ENCODE measurements at regions not wholly inside any gene's neighbourhood (a gene's known extent, or its start where the extent isn't known, plus 50 kb on each side); places are given as distances from the start of the nearest gene placed in this dataset.

GRCh38 chr6:105943514-105943913 lies 142.6 kb upstream of the PRDM1 start:
- TF ChIP-seq CTCF (IDR thresholded peaks at IDR 0.05; ENCODE audit: insufficient read depth, low read depth, low read length) (no peak), EZH2 (IDR thresholded peaks at IDR 0.05; ENCODE audit: insufficient read depth, low read length) (no peak)
